Activated CD8-positive, alpha-beta memory T cell treated with anti-CD3 and anti-CD28 coated beads, Interleukin-2, amount 50 U/mL, for 1 hour (primary cell): ENCODE measurements at regions not wholly inside any gene's neighbourhood (a gene's known extent, or its start where the extent isn't known, plus 50 kb on each side); places are given as distances from the start of the nearest gene placed in this dataset.

ENCODE experiments used
- DNase-seq: peaks from one replicate; pipeline ENCODE4 v3.0.0-alpha.2; 2020; ENCODE audit errors: extremely low read depth

DNA sequence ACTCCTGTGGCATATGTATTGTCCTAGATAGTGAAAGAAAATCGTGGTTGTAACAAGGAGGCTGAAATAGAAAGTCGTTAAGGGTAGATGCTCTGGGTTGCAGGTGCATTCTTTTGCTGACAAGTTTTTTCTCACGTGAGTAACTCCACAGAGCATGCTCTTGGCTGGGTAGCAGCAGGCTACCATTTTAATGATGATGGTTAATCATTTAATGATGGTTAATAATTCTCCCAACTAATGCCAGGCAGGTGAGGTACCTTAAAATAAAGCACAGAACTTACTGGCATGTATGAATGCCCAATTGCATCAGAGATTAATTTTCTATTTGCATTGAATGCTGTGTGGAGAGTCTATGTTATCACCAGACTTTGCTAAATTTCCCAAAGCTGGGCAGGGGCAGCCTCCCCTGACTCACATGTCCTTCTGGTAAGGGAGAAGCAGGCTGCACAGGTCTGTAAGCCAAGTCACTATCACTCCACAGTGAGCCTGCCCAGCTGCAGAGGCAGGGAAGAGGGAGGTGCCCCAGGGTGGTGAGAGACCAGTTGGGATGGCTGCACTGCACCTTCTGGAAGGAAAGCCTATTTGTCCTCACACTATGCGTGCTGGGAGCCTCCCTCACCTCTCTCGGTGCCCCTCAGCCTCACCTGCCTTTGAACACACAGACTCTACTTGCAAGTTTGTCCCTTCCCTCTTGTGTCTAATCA, 287.0 kb upstream of the IGFBP3 start:
- DNase-seq: no peak

DNA sequence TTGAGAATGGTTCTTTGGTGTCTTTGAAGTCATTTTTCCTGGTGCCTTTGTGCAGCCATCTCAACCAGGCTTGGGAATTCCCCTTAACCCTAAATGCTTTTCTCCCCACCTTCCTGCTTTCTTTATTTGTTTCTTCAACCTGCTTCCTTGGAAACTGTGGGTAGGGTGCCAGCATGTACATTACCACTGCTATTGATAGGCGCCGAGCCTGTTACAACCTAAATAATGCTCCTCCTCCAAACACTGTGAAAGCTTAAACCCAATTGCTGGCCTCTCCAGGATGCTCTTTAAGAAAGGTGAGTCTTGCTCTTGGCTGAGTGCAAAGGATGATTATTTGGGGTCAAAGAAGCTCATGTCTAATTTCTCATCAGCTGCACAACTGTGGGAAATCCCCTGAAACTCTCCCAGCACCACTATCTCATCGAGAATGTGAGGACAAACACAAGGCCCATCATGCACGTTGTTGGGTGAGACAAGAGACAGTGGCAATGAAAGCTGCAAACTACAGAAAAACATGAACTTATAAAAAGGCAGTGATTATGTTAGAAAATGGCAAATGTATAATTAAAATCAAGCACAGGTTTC, 285.5 kb upstream of the IGFBP3 start:
- no peak for DNase-seq

DNA sequence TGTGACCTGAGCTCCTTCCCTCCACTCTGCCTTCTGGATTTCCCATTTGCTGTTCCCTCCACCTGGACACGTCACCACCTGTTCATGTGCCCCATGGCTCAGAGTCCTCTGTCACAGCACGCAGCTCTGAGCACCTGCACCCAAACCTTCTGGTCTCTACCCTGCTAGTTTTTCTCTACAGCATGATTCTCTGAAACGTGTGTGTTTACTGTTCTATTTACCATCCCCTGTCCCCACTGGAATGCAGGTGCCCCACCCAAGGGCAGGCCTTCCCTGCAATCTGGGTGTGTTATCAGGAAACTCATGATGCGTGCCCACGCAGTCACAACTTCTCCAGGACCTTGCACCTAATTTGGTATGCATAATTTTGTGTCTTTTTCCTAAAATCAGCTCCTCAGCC, 284.4 kb upstream of the IGFBP3 start:
- DNase-seq: no peak

DNA sequence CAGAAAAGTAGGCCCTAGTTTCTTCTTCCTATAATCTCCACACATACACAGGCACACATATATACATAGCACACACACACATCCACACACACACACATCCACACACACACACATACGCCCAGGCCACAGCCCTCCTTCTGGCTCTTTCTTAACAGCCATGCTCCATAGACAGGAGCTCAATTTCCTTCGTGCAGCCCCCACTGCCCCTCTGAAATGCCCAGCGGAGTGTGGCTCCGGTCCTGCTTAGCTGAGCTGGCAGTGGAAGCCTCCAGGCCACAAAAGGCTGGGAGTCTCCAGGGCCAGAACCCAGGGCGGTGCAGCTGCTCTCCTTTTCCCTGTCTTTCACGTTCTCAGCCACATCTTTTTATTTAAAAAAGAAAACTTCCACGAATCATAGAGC, 282.9 kb upstream of the IGFBP3 start:
- DNase-seq: no peak

GRCh38 chr7:46202379-46202778, 281.3 kb upstream of the IGFBP3 start:
- no peak for DNase-seq

DNA sequence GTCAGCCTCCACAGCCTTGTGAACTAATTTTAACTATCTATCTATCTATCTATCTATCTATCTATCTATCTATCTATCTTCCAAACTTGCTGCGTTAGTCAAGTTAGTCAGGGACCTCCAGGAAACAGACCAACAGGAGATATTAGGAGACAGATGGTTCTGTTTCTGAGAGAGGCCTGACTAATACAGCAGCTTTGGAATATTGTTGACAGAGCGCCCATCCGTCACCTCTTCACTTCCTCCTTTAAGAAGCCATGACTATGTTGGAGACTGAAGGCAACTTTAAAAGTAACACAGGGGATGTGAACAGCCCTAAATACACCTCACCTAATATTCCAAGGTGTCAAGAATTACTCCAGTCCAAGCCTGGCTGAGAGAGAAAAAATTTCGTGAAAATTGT, 280.9 kb upstream of the IGFBP3 start:
- DNase-seq: no peak

GRCh38 chr7:46198701-46199100, 277.6 kb upstream of the IGFBP3 start:
- DNase-seq: no peak

- no peak for DNase-seq
These were observed 276.9 kb upstream of the IGFBP3 start for GRCh38 chr7:46197785-46198540.

GRCh38 chr7:46195934-46196333, 274.9 kb upstream of the IGFBP3 start:
- DNase-seq: no peak

GRCh38 chr7:46192271-46192670, 271.2 kb upstream of the IGFBP3 start:
- no peak for DNase-seq

GRCh38 chr7:46191776-46192175, 270.7 kb upstream of the IGFBP3 start:
- DNase-seq: no peak

GRCh38 chr7:46191296-46191695, 270.2 kb upstream of the IGFBP3 start:
- no peak for DNase-seq

DNA sequence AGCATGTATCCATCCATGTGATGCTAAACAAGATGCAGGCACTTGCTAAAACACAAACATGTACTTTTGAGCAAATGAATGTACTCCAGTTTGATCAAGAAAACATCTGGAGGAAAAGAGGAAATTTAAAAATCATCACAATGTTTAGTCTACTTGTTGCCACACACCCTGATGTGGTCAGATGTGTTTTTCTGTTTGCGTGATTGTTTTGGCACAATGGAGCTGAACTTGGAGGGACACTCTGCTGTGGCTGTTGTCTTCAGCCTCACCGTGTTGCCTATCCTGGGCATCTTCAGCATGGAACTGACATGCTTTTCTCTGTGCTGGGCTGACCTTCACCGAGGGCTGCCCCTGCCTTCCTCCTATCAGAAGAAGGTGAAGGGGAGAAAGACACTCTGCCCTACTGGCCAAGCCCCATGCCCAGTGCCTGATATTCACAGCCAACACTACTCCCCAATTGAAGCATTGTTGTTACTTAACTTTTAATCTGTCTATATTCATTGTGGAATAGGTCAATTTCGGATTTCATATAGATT, 268.3 kb upstream of the IGFBP3 start:
- DNase-seq: no peak

GRCh38 chr7:46186131-46186530, 265.1 kb upstream of the IGFBP3 start:
- DNase-seq: no peak

GRCh38 chr7:46179061-46179610, 258.1 kb upstream of the IGFBP3 start:
- no peak for DNase-seq

GRCh38 chr7:46178661-46179060, 257.6 kb upstream of the IGFBP3 start:
- no peak for DNase-seq

DNA sequence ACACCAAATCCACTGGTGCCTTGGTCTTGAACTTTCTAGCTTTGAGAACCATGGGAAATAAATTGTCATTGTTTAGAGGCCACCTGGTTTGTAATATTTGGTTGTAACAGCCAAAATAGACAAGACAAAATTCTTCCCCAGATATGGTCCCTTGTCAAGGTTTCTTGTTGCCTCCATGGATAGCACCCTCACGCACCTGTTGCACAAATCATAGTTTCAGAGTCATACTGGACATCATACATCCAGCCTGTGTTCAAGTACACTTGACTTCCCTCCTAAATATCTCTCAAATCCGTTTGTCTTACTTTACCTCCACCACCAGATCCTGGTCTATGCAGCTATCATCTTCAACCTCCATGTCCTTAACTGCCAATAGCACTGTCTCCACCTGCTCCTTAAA, 256.7 kb upstream of the IGFBP3 start:
- DNase-seq: no peak

- no peak for DNase-seq
These were observed 254.1 kb upstream of the IGFBP3 start for GRCh38 chr7:46175221-46175620.

GRCh38 chr7:46174196-46174580, 253.1 kb upstream of the IGFBP3 start:
- no peak for DNase-seq

DNA sequence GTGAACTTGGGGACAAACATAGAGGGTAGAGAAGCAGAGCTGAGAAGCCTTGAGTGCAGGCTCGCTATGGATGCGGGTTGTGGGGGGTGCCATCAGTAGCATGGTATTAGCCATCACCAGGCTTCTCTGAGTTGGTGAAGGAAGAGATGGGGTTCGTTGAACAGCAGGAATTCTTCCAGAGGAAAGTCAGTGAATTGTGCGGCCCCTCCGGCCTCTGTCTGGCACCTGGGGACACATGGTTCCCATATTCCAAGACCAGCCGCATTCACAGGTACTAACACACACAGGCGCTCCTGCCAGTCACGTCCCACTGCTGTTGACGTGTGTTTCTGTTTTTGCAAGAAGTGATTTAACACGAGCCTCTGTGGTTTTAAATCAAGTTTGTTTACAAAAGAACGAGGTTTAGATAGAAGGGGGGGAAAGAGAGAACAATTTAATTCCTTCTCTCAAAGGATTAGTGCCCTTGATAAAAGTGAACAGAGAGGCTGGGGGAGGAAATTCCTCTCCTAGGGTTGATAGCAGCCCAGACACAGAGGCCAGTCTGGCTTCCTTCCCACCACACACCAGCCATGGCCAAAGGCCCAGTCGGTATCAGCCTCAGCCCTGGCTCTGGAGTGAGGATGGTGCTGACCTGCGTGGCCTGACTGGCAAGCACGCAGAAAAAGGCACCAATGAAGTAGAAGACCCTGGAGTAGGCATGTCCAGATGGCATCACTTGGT, 252.6 kb upstream of the IGFBP3 start:
- DNase-seq: no peak

DNA sequence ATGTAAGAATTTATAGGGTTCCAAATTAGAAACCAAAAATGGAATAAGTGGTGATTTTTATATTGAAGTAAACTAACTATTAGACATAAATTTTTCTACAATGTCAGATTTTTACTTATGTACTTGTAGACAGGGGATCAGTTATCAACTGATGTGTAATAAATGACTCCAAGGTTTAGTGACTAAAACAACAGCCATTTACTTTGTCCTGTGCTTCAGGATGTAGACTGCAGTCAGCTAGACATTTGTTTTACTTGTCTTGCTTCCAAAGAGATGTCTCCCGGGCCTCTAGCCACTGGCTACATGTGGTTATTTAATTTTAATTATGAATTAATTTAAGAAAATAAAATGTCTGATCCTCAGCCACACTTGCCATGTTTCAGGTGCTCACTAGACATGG, 249.7 kb upstream of the IGFBP3 start:
- DNase-seq: no peak

DNA sequence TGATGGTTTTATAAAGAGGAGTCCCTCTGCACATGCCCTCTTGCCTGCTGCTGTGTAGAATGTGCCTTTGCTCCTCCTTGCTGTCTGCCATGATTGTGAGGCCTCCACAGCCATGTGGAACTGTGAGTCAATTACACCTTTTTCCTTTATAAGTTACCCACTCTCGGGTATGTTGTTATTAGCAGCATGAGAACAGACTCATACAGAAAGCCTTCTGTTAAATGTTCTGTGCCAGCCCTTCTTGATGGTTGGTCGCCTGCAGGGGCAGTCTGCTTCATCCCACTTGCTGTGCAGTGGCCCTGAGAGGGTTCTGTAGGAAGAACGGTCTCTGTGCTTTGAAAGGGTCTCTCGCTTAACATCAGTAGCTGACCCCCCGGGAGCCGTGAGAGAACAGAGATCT, 248.9 kb upstream of the IGFBP3 start:
- no peak for DNase-seq
